SU-DHL-6 (cell line): ENCODE measurements at regions not wholly inside any gene's neighbourhood (a gene's known extent, or its start where the extent isn't known, plus 50 kb on each side); places are given as distances from the start of the nearest gene placed in this dataset.

ENCODE experiments used
- H2AFZ ChIP-seq: fragments of 200-600 bp; sonication (generic); 2 replicates; pipeline ENCODE4 v1.6.1; 2014; ENCODE audit warnings: low read depth, mild to moderate bottlenecking, moderate library complexity, mixed read lengths, antibody characterized with exemption, low read length; ENCODE audit not compliant: severe bottlenecking
- H3F3A ChIP-seq: fragments of 200-600 bp; shearing (Covaris generic); 2 replicates; pipeline ENCODE4 v1.6.0; 2016; ENCODE audit warnings: antibody characterized with exemption, mild to moderate bottlenecking; ENCODE audit not compliant: insufficient read depth
- H3K27ac ChIP-seq: fragments of 200-600 bp; sonication (generic); 2 replicates; pipeline ENCODE4 v1.5.1; 2016; ENCODE audit warnings: low read depth, mild to moderate bottlenecking, low read length, moderate library complexity, mixed read lengths
- H3K27me3 ChIP-seq: fragments of 200-600 bp; sonication (generic), shearing (Covaris generic); 2 replicates; pipeline ENCODE4 v1.6.0; 2014; ENCODE audit warnings: mild to moderate bottlenecking, low read length
- H3K36me3 ChIP-seq: fragments of 200-600 bp; sonication (generic); 2 replicates; pipeline ENCODE4 v1.6.1; 2014; ENCODE audit warnings: mild to moderate bottlenecking, low read length, mixed read lengths
- H3K4me2 ChIP-seq: fragments of 300-600, 200-600 bp; shearing (Covaris generic), sonication (generic); 2 replicates; pipeline ENCODE4 v1.6.0; 2014; ENCODE audit warnings: low read length, low read depth, mild to moderate bottlenecking; ENCODE audit not compliant: poor library complexity, severe bottlenecking
- H3K4me3 ChIP-seq: fragments of 200-600 bp; sonication (generic); 2 replicates; pipeline ENCODE4 v1.5.1; 2014; ENCODE audit warnings: antibody characterized with exemption, low read length, mild to moderate bottlenecking, mixed read lengths; ENCODE audit not compliant: insufficient read depth, poor library complexity, severe bottlenecking
- H3K79me2 ChIP-seq: fragments of 200-600 bp; sonication (generic); 2 replicates; pipeline ENCODE4 v1.6.1; 2014; ENCODE audit warnings: mild to moderate bottlenecking, low read length, moderate library complexity; ENCODE audit not compliant: insufficient read depth
- H3K9ac ChIP-seq: fragments of 200-600 bp; sonication (generic); 2 replicates; pipeline ENCODE4 v1.7.0; 2014; ENCODE audit warnings: mild to moderate bottlenecking, low read length
- H3K9me2 ChIP-seq: fragments of 200-600 bp; sonication (generic); replicated peaks from 2 replicates; pipeline ENCODE4 v1.6.1; 2014; ENCODE audit warnings: low read length; ENCODE audit not compliant: insufficient read depth
- H3K9me3 ChIP-seq: fragments of 200-600 bp; sonication (generic); 2 replicates; pipeline ENCODE4 v1.6.1; 2014; ENCODE audit warnings: low read length, mixed read lengths; ENCODE audit not compliant: insufficient read depth
- H4K20me1 ChIP-seq: fragments of 200-600 bp; sonication (generic); 2 replicates; pipeline ENCODE4 v1.6.1; 2014; ENCODE audit warnings: low read depth, mild to moderate bottlenecking, antibody characterized with exemption, low read length, moderate library complexity, mixed read lengths
- CTCF ChIP-seq: fragments of 200-600 bp; sonication (generic); IDR thresholded peaks from one replicate; pipeline ENCODE4 v1.5.1; 2017; ENCODE audit warnings: antibody characterized with exemption, mild to moderate bottlenecking, low read length, moderate library complexity; ENCODE audit not compliant: insufficient read depth, poor library complexity, severe bottlenecking
- EZH2phosphoT487 ChIP-seq: fragments of 200-600 bp; sonication (generic), shearing (Covaris generic); conservative IDR thresholded peaks from 2 replicates; pipeline ENCODE4 v1.6.1; 2018; ENCODE audit warnings: mild to moderate bottlenecking, antibody characterized with exemption, low read length, moderate library complexity, mixed read lengths

DNA sequence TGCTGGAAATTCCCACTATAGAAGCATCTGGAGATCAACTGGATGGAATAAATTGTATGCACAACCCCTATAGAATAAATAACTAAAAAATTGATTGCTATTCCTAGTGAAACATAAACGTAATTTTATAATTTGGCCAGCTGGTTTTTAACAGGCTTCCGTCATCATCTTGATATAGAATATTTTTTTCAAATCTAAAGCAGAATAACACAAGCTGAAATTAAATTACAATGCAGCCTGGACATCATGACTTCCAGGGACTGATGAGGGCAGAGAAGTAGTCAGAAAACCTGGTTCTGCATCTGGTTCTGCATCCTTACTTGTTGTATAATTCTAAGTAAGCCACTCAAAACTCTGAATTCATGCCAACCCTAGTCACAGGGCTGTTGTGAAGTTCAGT lies 146.1 kb downstream of the MEX3B start:
- Histone ChIP-seq H4K20me1 (no peaks in the 10 kb centered on the region), H3K27ac (no peak overlapping the region), H3K4me3 (no peak overlapping the region), H3K79me2 (no peaks in the 10 kb centered on the region), H3K36me3 (no peaks in the 10 kb centered on the region), H3K4me2 (no peak overlapping the region), H3K27me3 (no peaks in the 10 kb centered on the region), H3F3A (no peaks in the 10 kb centered on the region), H3K9ac (no peak overlapping the region), H2AFZ (no peak overlapping the region), H3K9me3 (no peaks in the 10 kb centered on the region), H3K9me2 (no peaks in the 10 kb centered on the region)
- TF ChIP-seq CTCF (no peak), EZH2phosphoT487 (no peak)

DNA sequence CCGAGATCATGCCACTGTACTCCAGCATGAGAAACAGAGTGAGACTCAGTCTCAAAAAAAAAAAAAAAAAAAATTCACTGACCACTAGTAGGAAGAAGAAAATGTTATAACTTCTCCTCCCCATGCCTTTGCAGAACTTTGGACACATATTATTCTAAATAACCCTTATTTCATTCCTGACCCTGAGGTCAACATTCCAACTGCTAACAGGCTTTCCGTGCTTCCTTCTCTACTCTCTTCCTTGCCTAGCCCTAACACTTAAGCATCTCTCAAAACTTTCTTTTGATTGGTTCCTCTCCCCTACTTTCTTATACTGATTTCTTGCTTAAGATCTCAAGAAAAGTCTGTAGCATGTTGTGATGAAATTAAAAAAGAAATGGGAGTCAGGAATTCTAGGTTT lies 146.8 kb downstream of the MEX3B start:
- Histone ChIP-seq H4K20me1 (no peaks in the 10 kb centered on the region), H3K36me3 (no peaks in the 10 kb centered on the region), H3K27me3 (no peaks in the 10 kb centered on the region), H3K4me3 (no peak overlapping the region), H2AFZ (no peak overlapping the region), H3K9me3 (no peaks in the 10 kb centered on the region), H3K9me2 (no peaks in the 10 kb centered on the region), H3K9ac (no peak overlapping the region), H3K27ac (no peak overlapping the region), H3F3A (no peaks in the 10 kb centered on the region), H3K4me2 (no peak overlapping the region), H3K79me2 (no peaks in the 10 kb centered on the region)
- TF ChIP-seq CTCF: no peak

- Histone ChIP-seq H3K4me3 (no peak overlapping the region), H2AFZ (no peak overlapping the region), H3K27ac (no peak overlapping the region), H3K27me3 (no peaks in the 10 kb centered on the region), H4K20me1 (no peaks in the 10 kb centered on the region), H3K9ac (no peak overlapping the region), H3K4me2 (no peak overlapping the region), H3K79me2 (no peaks in the 10 kb centered on the region), H3K36me3 (no peaks in the 10 kb centered on the region), H3K9me3 (no peaks in the 10 kb centered on the region), H3F3A (no peaks in the 10 kb centered on the region), H3K9me2 (no peaks in the 10 kb centered on the region)
- TF ChIP-seq CTCF (no peak), EZH2phosphoT487 (no peak)
These were observed 148.7 kb downstream of the MEX3B start for GRCh38 chr15:81897057-81897677.
